HepG2 (cell line): ENCODE measurements at regions not wholly inside any gene's neighbourhood (a gene's known extent, or its start where the extent isn't known, plus 50 kb on each side); places are given as distances from the start of the nearest gene placed in this dataset.

Source experiments
- MTF1 ChIP-seq: sonication (generic); formaldehyde crosslinking; IDR thresholded peaks from 2 replicates; pipeline ENCODE4 v1.5.0; 2020; ENCODE audit warnings: missing genetic modification reagents
- MXI1 ChIP-seq: IDR thresholded peaks from 3 replicates; pipeline ENCODE4 v1.6.1; 2012; ENCODE audit warnings: low read depth, low read length, inconsistent platforms, borderline replicate concordance
- MYNN ChIP-seq: sonication (generic); formaldehyde crosslinking; IDR thresholded peaks from 2 replicates; pipeline ENCODE4 v1.4.0; 2020; ENCODE audit warnings: mild to moderate bottlenecking, low read depth, missing genetic modification reagents
- NFRKB ChIP-seq: fragments of 450-650 bp; IDR thresholded peaks from 2 replicates; pipeline ENCODE4 v1.6.1; 2017
- ZNF274 ChIP-seq: sonication (generic); formaldehyde crosslinking; IDR thresholded peaks from 2 replicates; pipeline ENCODE4 v1.5.1; 2020; ENCODE audit warnings: mild to moderate bottlenecking, missing genetic modification reagents
- ZNF891 ChIP-seq: sonication (generic); formaldehyde crosslinking; IDR thresholded peaks from 2 replicates; pipeline ENCODE4 v1.5.0; 2020; ENCODE audit warnings: mild to moderate bottlenecking, missing genetic modification reagents
- ZSCAN29 ChIP-seq: sonication (generic); formaldehyde crosslinking; conservative IDR thresholded peaks from 2 replicates; pipeline ENCODE4 v1.4.0; 2020; ENCODE audit warnings: mild to moderate bottlenecking, missing genetic modification reagents
- ZSCAN30 ChIP-seq: sonication (generic); formaldehyde crosslinking; IDR thresholded peaks from 2 replicates; pipeline ENCODE4 v1.5.0; 2020; ENCODE audit warnings: mild to moderate bottlenecking, missing genetic modification reagents
- TF ChIP-seq, protein P1 (sequence below): sonication (generic); formaldehyde crosslinking; IDR thresholded peaks from 2 replicates; pipeline ENCODE4 v1.4.0; 2020; ENCODE audit warnings: missing genetic modification reagents
- TF ChIP-seq, protein P2 (sequence below): sonication (generic); formaldehyde crosslinking; IDR thresholded peaks from 2 replicates; pipeline ENCODE4 v1.4.0; 2020; ENCODE audit warnings: missing genetic modification reagents
- TF ChIP-seq, protein P3 (sequence below): IDR thresholded peaks from 2 replicates; pipeline ENCODE4 v1.6.1; 2016; ENCODE audit warnings: control low read depth

DNA sequence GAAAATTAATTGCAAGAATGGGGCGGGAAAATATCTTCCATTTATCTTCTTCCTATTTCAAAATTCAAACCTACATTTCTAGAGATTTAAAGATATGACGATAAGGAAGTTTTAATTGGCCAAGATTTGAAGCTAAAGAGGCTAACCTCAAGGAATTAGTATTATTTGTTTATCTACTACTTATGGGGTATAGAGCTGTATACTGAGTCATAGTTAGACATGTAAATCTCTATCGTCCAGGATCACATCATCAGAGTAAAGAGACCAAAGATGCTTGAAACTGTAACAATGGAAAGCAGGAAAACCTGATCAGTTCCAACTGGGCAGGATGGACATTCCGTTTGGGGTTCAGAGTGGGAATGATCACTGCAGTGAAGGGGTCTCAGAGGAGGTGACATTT, 95.2 kb upstream of the KLF7 start:
- no peak for TF ChIP-seq ZNF891 (CRISPR knock-in tag)
- TF ChIP-seq ZNF274: no peak
- no peak for TF ChIP-seq MYNN
- no peak for TF ChIP-seq MTF1 (CRISPR knock-in tag)
- no peak for TF ChIP-seq NFRKB
- no peak for TF ChIP-seq MXI1
- no peak for TF ChIP-seq ZSCAN30
- TF ChIP-seq, protein P1, sequence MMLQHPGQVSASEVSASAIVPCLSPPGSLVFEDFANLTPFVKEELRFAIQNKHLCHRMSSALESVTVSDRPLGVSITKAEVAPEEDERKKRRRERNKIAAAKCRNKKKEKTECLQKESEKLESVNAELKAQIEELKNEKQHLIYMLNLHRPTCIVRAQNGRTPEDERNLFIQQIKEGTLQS (CRISPR knock-in tag): no peak
- TF ChIP-seq, protein P2, sequence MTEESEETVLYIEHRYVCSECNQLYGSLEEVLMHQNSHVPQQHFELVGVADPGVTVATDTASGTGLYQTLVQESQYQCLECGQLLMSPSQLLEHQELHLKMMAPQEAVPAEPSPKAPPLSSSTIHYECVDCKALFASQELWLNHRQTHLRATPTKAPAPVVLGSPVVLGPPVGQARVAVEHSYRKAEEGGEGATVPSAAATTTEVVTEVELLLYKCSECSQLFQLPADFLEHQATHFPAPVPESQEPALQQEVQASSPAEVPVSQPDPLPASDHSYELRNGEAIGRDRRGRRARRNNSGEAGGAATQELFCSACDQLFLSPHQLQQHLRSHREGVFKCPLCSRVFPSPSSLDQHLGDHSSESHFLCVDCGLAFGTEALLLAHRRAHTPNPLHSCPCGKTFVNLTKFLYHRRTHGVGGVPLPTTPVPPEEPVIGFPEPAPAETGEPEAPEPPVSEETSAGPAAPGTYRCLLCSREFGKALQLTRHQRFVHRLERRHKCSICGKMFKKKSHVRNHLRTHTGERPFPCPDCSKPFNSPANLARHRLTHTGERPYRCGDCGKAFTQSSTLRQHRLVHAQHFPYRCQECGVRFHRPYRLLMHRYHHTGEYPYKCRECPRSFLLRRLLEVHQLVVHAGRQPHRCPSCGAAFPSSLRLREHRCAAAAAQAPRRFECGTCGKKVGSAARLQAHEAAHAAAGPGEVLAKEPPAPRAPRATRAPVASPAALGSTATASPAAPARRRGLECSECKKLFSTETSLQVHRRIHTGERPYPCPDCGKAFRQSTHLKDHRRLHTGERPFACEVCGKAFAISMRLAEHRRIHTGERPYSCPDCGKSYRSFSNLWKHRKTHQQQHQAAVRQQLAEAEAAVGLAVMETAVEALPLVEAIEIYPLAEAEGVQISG (CRISPR knock-in tag): no peak
- TF ChIP-seq, protein P3, sequence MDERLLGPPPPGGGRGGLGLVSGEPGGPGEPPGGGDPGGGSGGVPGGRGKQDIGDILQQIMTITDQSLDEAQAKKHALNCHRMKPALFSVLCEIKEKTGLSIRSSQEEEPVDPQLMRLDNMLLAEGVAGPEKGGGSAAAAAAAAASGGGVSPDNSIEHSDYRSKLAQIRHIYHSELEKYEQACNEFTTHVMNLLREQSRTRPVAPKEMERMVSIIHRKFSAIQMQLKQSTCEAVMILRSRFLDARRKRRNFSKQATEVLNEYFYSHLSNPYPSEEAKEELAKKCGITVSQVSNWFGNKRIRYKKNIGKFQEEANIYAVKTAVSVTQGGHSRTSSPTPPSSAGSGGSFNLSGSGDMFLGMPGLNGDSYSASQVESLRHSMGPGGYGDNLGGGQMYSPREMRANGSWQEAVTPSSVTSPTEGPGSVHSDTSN: no peak
- no peak for TF ChIP-seq ZSCAN29 (CRISPR knock-in tag)
